ENCODE measurements at regions not wholly inside any gene's neighbourhood (a gene's known extent, or its start where the extent isn't known, plus 50 kb on each side); places are given as distances from the start of the nearest gene placed in this dataset.

DNA sequence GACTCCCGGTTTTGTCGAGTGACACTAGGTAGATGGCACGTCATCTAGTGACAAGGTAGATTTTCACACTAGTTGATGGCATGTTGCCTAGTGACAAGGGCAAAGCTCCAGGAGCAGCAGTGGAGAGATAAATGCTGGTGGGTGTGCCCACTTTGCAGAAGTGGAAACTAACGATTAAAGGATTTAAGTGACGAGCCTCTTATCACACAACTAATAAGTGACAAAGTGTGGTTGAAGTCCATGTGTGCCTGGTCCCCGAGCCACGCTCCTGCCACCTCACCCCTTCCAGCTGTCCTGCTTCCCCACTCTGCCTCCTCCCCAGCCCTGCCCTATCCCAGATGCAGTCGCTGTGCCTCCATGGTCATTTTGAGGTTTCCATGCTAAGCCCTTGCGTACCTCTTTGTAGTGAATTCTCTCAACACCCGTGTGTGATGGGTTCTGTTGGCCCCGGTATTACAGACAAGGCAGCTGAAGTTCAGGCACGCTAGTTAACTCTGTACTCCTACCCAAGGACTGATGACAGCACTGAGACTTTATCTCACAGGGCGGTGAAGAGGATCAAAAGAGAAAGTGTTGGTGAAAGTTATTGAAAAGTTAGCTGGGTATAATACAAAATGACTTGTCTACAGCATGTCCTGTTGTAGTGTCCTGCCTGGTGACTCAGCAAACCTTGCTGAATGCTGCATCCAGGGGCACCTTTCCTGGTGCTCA, 113.4 kb upstream of the GLI2 start:
- TF ChIP-seq, protein P1, sequence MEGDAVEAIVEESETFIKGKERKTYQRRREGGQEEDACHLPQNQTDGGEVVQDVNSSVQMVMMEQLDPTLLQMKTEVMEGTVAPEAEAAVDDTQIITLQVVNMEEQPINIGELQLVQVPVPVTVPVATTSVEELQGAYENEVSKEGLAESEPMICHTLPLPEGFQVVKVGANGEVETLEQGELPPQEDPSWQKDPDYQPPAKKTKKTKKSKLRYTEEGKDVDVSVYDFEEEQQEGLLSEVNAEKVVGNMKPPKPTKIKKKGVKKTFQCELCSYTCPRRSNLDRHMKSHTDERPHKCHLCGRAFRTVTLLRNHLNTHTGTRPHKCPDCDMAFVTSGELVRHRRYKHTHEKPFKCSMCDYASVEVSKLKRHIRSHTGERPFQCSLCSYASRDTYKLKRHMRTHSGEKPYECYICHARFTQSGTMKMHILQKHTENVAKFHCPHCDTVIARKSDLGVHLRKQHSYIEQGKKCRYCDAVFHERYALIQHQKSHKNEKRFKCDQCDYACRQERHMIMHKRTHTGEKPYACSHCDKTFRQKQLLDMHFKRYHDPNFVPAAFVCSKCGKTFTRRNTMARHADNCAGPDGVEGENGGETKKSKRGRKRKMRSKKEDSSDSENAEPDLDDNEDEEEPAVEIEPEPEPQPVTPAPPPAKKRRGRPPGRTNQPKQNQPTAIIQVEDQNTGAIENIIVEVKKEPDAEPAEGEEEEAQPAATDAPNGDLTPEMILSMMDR (IDR thresholded peaks at IDR 0.05): no peak
- no peak for TF ChIP-seq POLR2A (IDR thresholded peaks at IDR 0.05)
